ENCODE measurements at regions not wholly inside any gene's neighbourhood (a gene's known extent, or its start where the extent isn't known, plus 50 kb on each side); places are given as distances from the start of the nearest gene placed in this dataset.
A peak's percentile ranks its signal among the peaks of the same experiment; 100 is the strongest.
"Not testable (repeated sequence)": the region's sequence is repeated elsewhere in the genome, so short reads cannot be mapped to it uniquely, and the experiment has no call there.

DNA sequence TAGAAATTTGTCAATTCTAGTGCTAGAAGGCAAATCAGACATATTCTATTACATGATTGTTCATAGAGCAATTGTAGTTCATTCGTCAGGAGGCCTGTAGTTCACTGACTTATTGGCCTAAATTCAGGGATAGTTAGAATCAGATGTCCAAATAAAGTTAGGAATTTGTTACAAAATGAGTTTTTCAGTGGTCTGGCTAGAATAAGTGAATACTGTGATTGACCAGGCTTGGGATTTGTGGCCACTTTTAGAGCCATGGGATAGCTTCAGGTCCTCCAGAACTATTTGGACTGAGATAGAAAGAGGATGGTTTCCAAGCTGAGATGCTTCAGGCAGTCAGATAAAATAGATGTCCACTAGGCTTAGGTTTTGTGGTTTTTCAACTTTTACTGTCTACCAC is 199.1 kb upstream of the MPDZ start:
- DNase-seq, result no peak

DNA sequence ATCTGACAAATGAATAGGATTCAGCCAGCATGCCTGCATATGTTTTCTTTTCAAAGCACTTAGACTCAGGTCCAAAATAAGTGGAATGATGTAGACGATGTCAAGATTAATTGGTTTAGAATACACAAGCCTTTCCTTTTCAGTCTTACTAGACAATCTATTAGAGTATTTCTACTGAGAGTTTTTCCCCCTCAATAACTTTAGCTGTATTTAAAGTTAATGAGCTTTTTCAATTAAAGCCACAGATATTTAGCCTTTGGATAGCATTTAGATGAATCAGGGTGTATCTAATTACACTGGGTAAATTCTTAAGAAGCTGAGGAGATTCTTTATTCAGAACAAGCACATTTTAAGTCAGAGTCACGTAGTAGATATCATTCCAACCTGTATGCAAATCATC is 198.7 kb upstream of the MPDZ start:
- DNase-seq, result no peak

DNA sequence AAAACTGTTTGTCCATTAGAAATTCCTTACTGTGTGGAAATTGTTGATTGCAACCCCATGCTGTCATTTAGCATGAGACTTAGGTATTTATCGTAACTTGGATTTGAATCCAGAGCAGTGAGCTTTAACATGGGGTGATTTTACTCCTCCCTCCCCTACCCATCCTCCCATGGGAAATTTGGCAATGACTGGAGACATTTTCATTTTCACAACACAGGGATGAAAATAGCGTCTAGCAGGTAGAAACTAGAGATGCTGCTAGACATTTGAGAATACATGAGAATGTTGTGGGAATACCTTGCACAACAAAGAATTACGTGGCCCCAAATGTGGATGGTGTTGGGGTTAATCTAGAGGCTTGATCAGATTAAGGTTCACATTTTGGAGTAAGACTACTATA is 191.3 kb upstream of the MPDZ start:
- DNase-seq, result no peak

GRCh38 chr9:13467157-13467556 is 187.7 kb upstream of the MPDZ start:
- DNase-seq, result no peak

DNA sequence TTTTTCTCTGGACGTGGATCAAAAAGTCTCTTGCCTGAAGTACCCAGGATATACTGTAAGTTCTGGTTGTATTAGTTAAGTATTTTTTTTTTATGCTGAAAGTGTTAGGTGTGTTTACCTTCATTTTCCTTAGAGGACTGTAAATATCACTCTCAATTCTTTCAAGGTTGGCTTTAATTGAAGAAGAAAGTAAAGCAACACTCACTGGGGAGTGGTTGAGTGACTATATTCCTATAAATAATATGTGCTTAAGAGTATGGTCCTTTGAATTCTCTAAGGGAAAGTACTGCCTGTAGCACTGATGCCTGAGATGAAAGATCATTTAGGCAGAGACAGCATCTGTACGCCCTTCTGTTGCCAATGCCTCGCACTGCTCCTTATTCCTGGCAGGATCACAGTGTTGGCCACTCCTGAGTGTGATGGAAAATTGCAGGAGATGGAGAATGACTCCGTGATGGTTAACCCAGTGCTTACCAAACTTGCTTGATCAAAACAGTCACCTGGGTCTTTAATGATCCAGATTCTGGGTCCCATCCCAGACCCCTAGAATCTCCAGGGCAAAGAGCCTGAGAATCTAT is 182.0 kb upstream of the MPDZ start:
- no peak for DNase-seq

DNA sequence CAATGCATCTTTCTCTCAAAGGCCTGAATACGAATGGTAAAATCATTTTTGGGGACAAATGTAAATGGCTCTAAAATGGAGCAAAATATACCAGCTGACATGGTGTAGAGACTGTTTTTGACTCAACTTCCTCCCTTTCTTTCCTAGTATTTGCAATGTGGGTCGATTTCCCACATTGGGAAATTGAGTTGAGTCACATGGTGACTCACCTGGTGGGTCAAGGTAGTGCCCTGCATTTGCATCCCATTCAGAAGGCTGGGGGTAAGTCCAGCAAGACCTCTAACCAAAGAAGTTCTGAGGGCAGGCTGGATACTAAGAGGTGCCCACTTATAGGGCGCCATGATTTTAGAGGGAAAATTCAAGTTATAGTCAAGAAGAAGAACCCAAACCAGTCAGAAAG is 179.6 kb upstream of the MPDZ start:
- DNase-seq, result no peak

DNA sequence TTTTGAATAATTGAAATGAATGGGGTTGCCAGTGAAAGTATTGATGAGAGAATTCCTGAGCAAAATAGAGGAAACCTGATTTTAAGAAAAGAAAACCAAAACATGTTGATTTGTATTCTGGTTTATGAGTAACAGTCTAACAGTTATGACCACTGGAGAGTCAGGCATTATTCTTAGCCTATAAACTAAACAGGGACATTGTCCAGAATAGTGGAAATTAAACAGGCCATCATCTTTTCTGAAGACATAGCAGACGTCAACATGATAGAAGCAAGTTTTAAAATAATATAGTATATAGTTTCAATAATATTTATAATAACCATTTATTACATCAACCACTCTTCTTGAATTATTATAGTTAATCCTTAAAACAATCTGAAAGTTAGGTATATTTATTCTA is 178.3 kb upstream of the MPDZ start:
- no peak for DNase-seq

DNA sequence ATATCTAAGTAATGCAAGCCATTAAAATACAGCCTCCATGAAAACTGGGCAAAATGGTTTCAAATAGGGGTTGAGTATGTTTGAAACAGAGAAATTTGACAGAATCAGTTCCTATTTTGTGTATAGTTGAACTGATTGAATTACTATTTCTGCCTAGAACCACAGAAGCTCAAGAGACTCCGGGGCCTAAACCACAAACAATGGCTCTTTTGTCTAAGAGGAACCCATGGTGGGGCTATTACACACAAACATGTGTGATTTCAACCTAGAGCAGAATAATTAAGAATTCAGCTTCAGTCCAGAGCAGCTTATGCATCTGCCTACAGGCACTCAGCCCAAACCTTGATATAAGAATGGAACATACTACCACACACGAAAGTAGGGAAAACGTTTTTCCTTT is 171.2 kb upstream of the MPDZ start:
- no peak for DNase-seq

GRCh38 chr9:13448482-13448881 is 169.0 kb upstream of the MPDZ start:
- DNase-seq, result no peak

- no peak for DNase-seq
Observed at GRCh38 chr9:13447843-13448422, 168.4 kb upstream of the MPDZ start.

DNA sequence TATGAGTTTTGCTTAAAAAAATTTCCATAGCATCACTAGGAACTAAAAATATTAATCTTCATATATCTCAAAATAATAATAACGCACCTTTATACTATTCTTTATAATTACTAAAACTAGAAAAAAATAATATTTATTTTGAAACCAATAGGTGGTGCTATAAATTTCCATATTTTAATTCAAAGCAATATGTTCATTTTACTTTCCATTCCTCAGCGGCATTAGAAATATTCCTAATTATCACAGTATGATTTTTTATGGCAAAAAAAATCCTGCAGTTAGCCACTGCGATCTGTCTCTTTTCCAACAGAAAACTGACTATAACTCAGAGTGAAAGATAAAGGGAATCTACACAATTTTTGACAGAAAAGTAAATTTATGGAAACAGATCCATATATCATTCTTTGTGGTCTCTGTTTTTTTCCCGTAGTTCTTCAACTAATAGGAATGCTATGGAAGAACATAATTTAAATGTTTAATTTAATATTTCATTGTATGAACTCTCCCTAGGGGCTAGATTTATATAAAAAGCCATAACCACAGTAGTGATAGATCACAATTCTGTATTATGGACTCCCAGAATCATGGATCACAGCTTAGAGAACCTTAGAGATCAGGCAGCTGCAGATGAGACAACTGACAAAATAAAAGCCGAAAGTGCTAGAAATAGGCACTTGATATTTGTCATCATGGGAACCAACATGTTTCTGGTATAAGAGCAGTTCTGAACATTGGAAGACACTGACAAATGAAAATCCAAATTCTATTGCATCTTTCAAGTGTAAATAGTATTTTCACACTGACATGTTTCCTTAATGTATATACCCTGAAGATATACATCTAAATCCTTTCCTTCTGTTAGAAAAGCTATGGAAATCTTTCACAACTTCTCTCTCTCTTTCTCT is 167.7 kb upstream of the MPDZ start:
- DNase-seq, result peak; percentile 32

- no peak for DNase-seq
Observed at GRCh38 chr9:13446286-13446937, 166.9 kb upstream of the MPDZ start.

GRCh38 chr9:13445103-13445500 is 165.6 kb upstream of the MPDZ start:
- DNase-seq, result no peak

DNA sequence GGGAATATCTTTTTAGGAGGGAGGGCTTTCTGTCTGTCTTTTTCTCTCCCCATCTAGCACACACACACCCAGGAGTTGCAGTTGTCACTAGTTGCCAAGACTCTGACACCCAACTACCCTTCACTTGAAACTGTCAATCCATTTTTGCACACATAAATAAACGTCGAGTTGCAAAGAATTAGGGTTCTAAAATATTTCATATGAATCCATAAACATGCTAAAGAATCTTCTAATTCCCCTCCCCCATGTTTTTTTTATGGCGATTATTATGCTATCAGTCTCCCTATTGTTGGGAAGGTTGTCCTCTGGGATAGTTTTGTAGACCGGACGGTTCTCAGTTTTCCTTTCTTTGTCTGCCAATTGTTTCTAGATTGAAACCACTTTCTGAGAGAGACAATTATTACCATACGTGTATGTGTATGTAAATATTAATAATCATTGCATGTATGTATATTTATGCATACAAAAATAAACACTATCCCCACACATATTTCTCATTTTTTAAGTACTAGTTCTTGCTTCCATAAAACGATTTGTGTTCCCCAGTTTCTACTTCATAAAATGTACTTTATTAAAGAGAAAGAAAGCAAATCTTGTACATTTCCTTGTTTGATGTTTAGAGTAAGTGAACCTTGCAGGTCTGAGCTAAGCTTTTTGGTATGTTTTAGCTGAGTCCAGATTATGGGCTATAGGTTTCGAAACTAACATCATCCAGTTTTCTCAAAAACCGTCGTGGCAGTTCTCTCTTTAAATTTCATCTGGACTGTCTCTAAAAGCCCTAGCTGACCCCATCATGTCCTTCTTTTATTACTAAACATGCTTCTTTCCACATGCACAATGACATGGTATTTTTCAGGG is 165.0 kb upstream of the MPDZ start:
- no peak for DNase-seq

DNA sequence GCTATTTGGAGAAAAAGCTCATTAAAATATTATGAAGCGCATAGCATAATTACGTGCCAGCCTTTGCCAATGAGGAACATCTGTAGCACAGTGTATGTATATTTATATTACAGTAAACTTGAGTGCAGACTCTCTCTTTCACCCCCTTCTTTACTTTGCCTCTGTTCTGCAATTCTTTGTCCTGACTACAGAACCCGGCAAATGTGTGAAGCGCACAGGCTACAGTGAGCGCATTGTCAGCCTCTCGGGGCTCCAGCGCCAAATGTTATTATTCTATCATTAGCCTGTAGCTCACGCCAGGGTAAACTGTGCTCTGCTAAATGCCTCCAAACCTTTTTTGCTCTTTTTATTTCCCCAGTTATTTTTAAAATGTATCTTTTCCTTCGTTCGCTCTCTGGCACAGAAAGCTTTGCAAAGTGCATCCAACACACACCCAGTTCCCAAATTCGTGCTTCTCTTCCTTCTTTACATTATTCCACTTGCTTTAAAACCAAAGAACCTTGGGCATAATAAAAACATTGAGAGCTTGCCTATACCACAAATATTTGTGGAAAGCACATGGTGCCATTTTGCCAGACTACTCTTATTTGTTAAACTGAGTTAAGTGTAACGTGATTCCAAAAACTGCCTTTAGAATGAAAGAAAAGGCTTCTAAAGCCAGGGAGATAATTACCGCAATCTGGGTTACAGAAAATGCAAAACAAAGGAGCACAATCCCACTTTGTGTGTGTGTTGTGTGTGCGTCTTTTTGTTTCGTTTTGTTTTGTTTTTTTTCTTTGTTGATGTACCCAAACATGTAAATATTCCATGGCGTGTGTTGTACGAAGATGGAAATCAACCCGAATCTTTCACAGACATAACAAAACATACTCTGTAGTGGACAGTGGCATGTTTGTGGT is 164.1 kb upstream of the MPDZ start:
- DNase-seq, result peak; percentile 74

DNA sequence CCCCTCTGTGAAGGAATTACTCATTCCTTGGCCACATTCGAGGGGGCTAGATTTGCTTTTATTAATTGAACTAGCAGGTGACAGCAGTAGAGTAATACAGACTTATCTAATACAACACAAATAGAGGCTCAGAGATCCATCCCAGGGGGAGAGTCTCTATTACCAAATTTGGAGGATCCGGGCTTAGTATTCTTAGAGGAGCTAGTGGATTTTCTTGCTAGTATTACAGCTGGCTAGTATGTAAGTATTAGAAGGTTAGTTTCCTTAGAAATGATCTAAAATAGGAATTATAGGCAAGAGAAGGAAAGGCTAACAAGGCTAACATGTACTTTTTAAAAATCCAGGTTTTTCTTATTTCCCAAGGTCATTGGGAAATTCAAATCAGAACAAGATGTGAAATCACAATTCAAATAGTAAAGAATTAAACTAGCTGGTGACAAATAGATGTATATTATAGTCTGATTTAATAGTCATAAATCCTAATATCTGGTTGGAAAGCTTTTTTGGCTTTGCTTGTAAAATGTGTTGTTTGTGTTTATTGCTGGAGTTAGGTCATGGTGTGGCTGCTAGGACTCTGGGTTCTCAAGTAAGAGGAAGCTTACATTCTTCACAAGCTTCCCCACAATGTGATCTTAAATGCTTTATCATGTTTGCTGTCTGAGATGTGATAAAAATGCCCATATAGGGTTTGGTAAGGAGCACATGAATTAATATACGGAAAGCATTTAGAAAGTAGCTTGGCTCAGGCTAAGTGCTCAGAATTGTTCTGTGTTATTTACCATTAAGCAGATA is 160.4 kb upstream of the MPDZ start:
- no peak for DNase-seq

DNA sequence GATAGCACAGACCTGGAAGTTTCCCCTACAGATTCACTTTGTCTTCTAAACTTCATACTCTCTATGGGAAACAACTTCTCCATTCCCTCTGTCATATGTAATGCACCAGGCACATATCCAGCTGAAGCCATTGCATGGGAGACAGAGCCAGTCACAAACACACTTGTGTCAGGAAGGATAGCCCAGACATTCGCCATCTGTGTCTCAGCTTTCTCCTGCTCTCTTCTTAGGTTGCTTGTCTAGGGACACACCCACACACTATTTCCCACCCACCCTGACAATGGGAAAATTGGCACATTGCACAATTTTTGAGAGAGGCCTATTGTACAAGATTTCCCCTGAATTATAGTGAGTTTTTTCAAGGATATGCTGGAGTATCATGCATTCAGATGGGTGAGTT is 158.4 kb upstream of the MPDZ start:
- no peak for DNase-seq

DNA sequence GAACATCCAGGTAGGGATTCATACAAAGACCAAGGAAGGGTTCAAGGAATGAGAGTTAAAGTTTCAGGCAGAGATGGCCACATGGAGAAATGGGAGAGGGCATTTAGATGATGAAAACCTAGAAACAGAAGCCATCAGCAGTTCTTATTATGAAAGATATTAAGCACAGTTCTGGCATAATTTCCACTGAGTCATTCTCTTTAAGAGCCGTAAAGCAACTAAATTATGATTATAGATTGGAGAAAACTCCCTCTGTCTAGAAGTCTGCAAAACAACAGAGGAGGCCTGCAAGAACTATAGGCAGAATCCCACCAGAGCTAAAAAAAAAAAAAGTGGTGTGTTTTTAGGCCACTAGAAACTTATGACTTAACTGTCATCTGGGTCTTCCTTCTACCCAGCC is 157.1 kb upstream of the MPDZ start:
- DNase-seq, result no peak

DNA sequence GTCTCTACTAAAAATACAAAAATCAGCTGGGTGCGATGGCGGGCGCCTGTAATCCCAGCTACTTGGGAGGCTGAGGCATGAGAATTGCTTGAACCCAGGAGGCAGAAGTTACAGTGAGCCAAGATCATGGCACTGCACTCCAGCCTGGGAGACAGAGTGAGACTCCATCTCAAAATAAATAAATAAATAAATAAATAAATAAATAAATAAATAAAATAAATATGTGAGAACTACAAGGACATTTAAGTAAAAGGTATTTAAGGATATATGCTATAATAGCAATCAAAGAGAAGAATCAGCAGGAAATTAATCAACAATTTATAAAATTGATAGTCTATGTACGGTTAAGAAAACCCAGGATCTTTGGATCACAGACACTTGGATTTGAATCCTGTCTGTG is 154.0 kb upstream of the MPDZ start:
- not testable (repeated sequence) for DNase-seq

DNA sequence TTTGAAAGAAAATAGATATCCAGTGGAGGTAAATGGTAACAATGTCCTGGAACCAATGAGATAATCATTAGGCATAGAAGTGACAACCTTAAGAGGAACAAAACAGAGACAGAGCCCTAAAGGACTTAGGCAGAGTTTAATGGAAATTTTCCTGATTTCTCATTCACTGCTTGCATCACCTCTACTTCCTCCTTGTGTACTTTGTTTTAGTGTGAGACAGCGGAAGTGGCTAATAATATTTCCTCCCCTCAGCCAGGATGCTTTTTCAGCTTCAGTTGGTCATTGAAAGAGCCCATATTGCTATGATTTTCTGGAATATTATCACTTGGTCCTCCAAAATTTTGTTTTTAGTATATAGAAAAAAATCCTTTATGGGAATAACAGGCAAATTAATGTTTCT is 153.4 kb upstream of the MPDZ start:
- DNase-seq, result no peak

DNA sequence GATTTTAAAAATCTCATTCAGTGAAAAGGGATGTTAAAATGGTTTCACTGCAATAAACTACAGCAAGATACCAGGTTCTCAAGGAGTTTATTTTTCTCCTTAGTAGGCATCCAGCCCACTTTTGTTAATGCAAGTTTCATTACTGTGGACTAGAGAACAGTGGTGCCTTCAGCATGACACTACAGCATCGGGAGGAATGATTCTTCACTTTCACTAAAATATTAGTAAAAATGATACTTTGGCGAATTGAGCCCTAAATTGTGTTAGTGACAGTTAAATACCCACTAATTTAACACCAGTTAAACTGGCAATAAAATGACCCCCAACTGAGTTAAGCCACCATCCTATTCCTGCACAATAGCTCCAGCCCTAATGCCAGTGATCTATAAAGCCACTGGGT is 152.2 kb upstream of the MPDZ start:
- no peak for DNase-seq
